Sigmoid colon (tissue), 6 donors: ENCODE measurements at regions not wholly inside any gene's neighbourhood (a gene's known extent, or its start where the extent isn't known, plus 50 kb on each side); places are given as distances from the start of the nearest gene placed in this dataset.

Source experiments
- DNase-seq: peaks from one replicate; pipeline ENCODE4 v3.0.0-alpha.2; 2019
- H3K27ac ChIP-seq, 4 donors: fragments of 200-600 bp; sonication (generic); one replicate each; pipeline ENCODE4 v1.5.1; 2016 to 2019; ENCODE audit warnings: mild to moderate bottlenecking in 1 of 4
- H3K27me3 ChIP-seq, 3 donors: fragments of 200-600 bp; sonication (generic); one replicate each; pipeline ENCODE4 v1.5.1; 2019; ENCODE audit warnings: mild to moderate bottlenecking in 1 of 3
- H3K36me3 ChIP-seq, 4 donors: fragments of 200-600 bp; sonication (generic); one replicate each; pipeline ENCODE4 v1.5.1; 2016 to 2019
- H3K4me1 ChIP-seq, 4 donors: fragments of 200-600 bp; sonication (generic); one replicate each; pipeline ENCODE4 v1.5.1; 2017 to 2019
- H3K4me3 ChIP-seq, 4 donors: fragments of 200-600 bp; sonication (generic); one replicate each; pipeline ENCODE4 v1.5.1; 2017 to 2019; ENCODE audit warnings: mild to moderate bottlenecking in 2 of 4, moderate library complexity in 1 of 4
- H3K9me3 ChIP-seq, 4 donors: fragments of 200-600 bp in 3 of 4; sonication (generic) in 3 of 4; one replicate each; pipeline versions ENCODE4 v1.5.1 to v1.6.1; 2013 to 2019
- EP300 ChIP-seq, 4 donors: sonication (generic); formaldehyde crosslinking; IDR thresholded peaks; one replicate each; pipeline ENCODE4 v1.6.1; 2017; ENCODE audit warnings: antibody characterized with exemption in 4 of 4
- POLR2A ChIP-seq, 2 donors: fragments of 450-650 bp; IDR thresholded peaks; one replicate each; pipeline ENCODE4 v1.6.1; 2016; ENCODE audit warnings: antibody characterized with exemption in 2 of 2, mild to moderate bottlenecking in 2 of 2, moderate library complexity in 2 of 2
- POLR2AphosphoS5 ChIP-seq, 4 donors: sonication (generic); formaldehyde crosslinking; IDR thresholded peaks; one replicate each; pipeline ENCODE4 v1.6.1; 2017; ENCODE audit warnings: antibody characterized with exemption in 4 of 4
- WGBS, 2 donors: extraction: QIAGEN DNeasy Blood & Tissue Kit; methylation state at CpG; one replicate each; pipeline ENCODE4 v1.1.7; 2013; 5-methylcytosine and 5-hydroxymethylcytosine counted together
- intact Hi-C: fragments of 100-400 bp; cut with DNase I; formaldehyde crosslinking; loops from one replicate; pipeline ENCODE4 v1.15.1; 2023
- TF ChIP-seq, protein P1 (sequence below), 4 experiments: fragments of 450-650 bp in 3 of 4; fragments of 200-600 bp in 1 of 4; IDR thresholded peaks; one replicate each; pipeline ENCODE4 v1.5.1; 2016 to 2019; ENCODE audit warnings: antibody characterized with exemption in 4 of 4, mild to moderate bottlenecking in 3 of 4, moderate library complexity in 2 of 4
- donor health status: healthy with polysubstance abuse.
- donor health status: healthy.

DNA sequence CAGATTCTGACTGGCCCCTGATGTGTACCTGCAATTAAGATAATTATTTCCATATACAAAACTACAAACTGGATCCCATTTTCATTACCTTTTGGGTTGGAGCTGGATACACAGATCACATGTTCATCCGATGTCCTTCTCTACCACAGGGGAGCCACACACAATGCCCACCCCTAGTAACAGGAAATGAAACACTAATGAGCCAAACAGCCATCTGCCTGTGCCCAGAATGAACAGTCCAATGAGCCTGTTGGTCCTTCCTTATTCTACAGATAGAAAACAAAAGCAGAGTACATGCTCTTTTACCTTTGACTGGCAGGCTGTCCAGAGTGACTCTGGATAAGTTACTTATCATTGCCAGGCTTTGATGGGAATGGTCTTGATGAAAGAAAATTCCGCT is 68.6 kb downstream of the SIPA1L2 start:
- Histone ChIP-seq H3K9me3 (no peaks in the 10 kb centered on the region), H3K4me1 (peaks cover 0 to 82% (median 39%) of the 10 kb centered on the region in 4 donors), H3K36me3 (no peaks in the 10 kb centered on the region), H3K4me3 (no peak overlapping the region), H3K27me3 (no peaks in the 10 kb centered on the region), H3K27ac (no peak overlapping the region)
- 86 to 97% methylated on average over 2 of the region's 2 CpGs for WGBS, 2 donors
- intact Hi-C loops, result no loop called here
- no peak for TF ChIP-seq POLR2AphosphoS5 (IDR thresholded peaks at IDR 0.05)
- TF ChIP-seq POLR2A (IDR thresholded peaks at IDR 0.05), result no peak
- TF ChIP-seq EP300 (IDR thresholded peaks at IDR 0.05), result no peak
- TF ChIP-seq, protein P1, sequence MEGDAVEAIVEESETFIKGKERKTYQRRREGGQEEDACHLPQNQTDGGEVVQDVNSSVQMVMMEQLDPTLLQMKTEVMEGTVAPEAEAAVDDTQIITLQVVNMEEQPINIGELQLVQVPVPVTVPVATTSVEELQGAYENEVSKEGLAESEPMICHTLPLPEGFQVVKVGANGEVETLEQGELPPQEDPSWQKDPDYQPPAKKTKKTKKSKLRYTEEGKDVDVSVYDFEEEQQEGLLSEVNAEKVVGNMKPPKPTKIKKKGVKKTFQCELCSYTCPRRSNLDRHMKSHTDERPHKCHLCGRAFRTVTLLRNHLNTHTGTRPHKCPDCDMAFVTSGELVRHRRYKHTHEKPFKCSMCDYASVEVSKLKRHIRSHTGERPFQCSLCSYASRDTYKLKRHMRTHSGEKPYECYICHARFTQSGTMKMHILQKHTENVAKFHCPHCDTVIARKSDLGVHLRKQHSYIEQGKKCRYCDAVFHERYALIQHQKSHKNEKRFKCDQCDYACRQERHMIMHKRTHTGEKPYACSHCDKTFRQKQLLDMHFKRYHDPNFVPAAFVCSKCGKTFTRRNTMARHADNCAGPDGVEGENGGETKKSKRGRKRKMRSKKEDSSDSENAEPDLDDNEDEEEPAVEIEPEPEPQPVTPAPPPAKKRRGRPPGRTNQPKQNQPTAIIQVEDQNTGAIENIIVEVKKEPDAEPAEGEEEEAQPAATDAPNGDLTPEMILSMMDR (IDR thresholded peaks at IDR 0.05), result no peak
- DNase-seq, result no peak

DNA sequence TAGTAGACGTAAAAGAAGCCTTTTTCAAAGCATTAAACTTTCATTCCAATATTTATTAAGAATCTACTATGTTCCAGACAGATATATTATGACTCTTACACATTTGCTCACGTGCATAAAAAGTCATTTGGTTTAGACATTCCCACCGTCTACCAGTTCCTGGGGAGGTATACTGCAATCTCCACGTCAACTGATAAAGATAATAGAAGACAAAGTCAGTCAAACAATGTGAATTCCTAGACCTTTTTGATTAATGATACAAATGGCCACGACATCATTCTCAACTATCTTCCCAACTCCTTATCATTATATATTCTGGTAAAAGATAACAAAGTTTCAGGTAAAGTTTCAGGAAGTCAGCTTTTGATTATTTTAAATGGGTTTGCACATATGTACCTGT is 69.0 kb downstream of the SIPA1L2 start:
- Histone ChIP-seq H3K9me3 (no peaks in the 10 kb centered on the region), H3K4me1 (peaks cover 0 to 82% (median 38%) of the 10 kb centered on the region in 4 donors), H3K36me3 (no peaks in the 10 kb centered on the region), H3K27me3 (no peaks in the 10 kb centered on the region), H3K27ac (no peak overlapping the region), H3K4me3 (no peak overlapping the region)
- DNase-seq, result no peak
- intact Hi-C loops, result no loop called here
- TF ChIP-seq POLR2AphosphoS5 (IDR thresholded peaks at IDR 0.05) (no peak), EP300 (IDR thresholded peaks at IDR 0.05) (no peak), POLR2A (IDR thresholded peaks at IDR 0.05) (no peak)
- TF ChIP-seq, protein P1 (IDR thresholded peaks at IDR 0.05), result no peak
- 92 to 95% methylated on average over 5 of the region's 5 CpGs for WGBS, 2 donors

DNA sequence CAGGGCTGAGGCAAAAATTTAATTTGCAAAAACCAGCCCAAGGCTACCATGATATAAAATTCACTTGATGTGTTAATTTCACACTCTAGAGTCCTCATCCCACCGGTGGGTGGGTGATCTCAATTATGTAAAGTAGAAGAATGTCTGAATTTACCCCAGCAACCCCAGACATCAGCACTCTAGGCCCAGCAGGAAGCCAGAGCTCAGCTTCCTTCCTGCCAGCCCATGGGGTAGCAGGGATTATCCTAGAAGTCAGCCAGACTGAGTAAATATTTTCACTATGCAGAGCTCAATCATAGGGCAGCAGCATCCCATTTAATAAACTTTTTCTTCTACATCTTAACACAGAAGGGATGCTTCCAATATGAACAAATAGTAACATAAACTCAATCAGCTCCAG is 71.0 kb downstream of the SIPA1L2 start:
- 28 to 78% methylated on average over 1 of the region's 1 CpG for WGBS, 2 donors
- TF ChIP-seq POLR2AphosphoS5 (IDR thresholded peaks at IDR 0.05) (no peak), POLR2A (IDR thresholded peaks at IDR 0.05) (no peak)
- TF ChIP-seq, protein P1 (IDR thresholded peaks at IDR 0.05), result no peak

DNA sequence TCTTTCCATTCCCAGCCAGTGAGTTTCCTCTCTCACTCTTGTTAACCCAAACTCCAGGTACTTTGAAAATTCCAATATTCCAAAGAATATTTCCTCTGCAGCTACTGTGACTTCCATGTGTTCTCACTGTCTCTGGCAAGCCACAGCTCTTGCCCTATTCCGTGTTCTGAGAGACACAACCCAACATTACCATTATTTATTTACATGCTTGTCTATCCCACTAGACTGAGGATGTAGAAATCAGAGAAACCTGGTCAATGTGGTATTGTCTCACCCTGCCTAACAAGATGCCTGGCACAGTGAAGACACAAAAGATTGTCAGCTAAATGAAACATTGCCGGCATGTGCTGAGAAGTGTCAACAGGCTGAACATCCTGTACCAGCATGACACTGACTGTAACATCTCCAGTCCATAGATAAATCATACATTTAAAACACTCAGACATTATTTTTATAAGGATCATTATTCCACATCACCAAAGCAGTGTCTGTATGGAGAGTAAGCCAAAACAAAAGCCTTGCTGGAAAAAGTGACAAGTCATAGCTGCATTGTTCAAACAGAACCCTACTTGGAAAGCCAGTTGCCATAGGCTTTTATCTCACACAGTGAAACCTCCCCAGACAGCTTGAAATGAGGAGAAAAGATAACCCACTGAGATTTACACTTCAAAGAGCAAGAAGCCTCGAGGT is 72.3 kb downstream of the SIPA1L2 start:
- H3K4me3 ChIP-seq, result no peak overlapping the region
- H3K27me3 ChIP-seq, result no peaks in the 10 kb centered on the region
- peaks cover 0 to 90% (median 57%) of the 10 kb centered on the region in 4 donors for H3K4me1 ChIP-seq
- H3K27ac ChIP-seq, result peak overlapping the region in 3 of 4 donors; percentile 12 to 41 (median 26)
- TF ChIP-seq, protein P1 (IDR thresholded peaks at IDR 0.05), result no peak
- TF ChIP-seq POLR2A (IDR thresholded peaks at IDR 0.05) (no peak), POLR2AphosphoS5 (IDR thresholded peaks at IDR 0.05) (peak in 1 of 4 donors; percentile 43), EP300 (IDR thresholded peaks at IDR 0.05) (no peak)
- H3K9me3 ChIP-seq, result no peaks in the 10 kb centered on the region
- H3K36me3 ChIP-seq, result no peaks in the 10 kb centered on the region
- DNase-seq, result no peak
- intact Hi-C loops, result no loop called here
- WGBS, 2 donors, result 49 to 69% methylated on average over 3 of the region's 3 CpGs

More for the DNA sequence above, 71.0 kb downstream of the SIPA1L2 start:
- intact Hi-C loops, result no loop called here
- Histone ChIP-seq H3K4me3 (no peak overlapping the region), H3K27me3 (no peaks in the 10 kb centered on the region), H3K9me3 (no peaks in the 10 kb centered on the region), H3K36me3 (no peaks in the 10 kb centered on the region), H3K27ac (no peak overlapping the region), H3K4me1 (peaks cover 0 to 87% (median 50%) of the 10 kb centered on the region in 4 donors)
- DNase-seq, result no peak

DNA sequence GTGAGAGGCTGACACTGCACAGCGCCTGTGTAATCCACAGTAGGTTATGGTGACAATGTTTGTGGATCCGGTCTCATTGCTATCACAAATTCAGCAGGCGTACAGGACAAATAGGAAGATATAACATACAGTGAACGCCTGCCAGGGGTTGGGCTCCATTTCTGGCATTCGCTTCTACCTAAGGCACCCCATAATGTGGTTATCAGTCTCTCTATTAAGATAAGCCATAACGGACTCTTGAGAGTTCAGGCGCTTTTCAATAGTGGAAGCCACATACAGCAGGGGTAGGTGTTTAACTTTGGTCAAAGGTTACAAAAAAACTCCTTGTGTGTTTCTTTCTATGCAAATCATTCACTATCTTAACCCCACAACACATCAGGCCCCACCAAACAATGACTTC is 72.8 kb downstream of the SIPA1L2 start:
- TF ChIP-seq, protein P1 (IDR thresholded peaks at IDR 0.05), result no peak
- TF ChIP-seq POLR2A (IDR thresholded peaks at IDR 0.05), result no peak
- TF ChIP-seq EP300 (IDR thresholded peaks at IDR 0.05), result no peak
- no peak for TF ChIP-seq POLR2AphosphoS5 (IDR thresholded peaks at IDR 0.05)
- no peak for DNase-seq
- H3K9me3 ChIP-seq, result no peaks in the 10 kb centered on the region
- WGBS, 2 donors, result 22 to 74% methylated on average over 7 of the region's 7 CpGs
- no peak overlapping the region for H3K4me3 ChIP-seq
- peak overlapping the region in 2 of 4 donors; percentile 12 to 23 for H3K27ac ChIP-seq
- peaks cover 0 to 86% (median 56%) of the 10 kb centered on the region in 4 donors for H3K4me1 ChIP-seq
- no peaks in the 10 kb centered on the region for H3K36me3 ChIP-seq
- H3K27me3 ChIP-seq, result no peaks in the 10 kb centered on the region
- intact Hi-C loops, result no loop called here
